ENCODE measurements at regions not wholly inside any gene's neighbourhood (a gene's known extent, or its start where the extent isn't known, plus 50 kb on each side); places are given as distances from the start of the nearest gene placed in this dataset.
"Not testable (repeated sequence)": the region's sequence is repeated elsewhere in the genome, so short reads cannot be mapped to it uniquely, and the experiment has no call there.

GRCh38 chr1:112855152-112855828, 100.7 kb downstream of the SLC16A1 start:
- no peak for DNase-seq (ENCODE audit: extremely low spot score in 2 of 2)
- Histone ChIP-seq H3K27me3 (peaks cover under 1% of the 10 kb centered on the region), H3K9me3 (no peaks in the 10 kb centered on the region), H3K4me3 (no peak overlapping the region), H3K36me3 (no peaks in the 10 kb centered on the region), H3K27ac (no peak overlapping the region), H3K4me1 (no peaks in the 10 kb centered on the region)
- no peak for TF ChIP-seq POLR2A (IDR thresholded peaks at IDR 0.05)
- intact Hi-C loops (cut with DNase I), result no loop called here

- intact Hi-C loops (cut with DNase I); H3K27ac ChIP-seq; H3K4me3 ChIP-seq; DNase-seq (ENCODE audit: extremely low spot score in 2 of 2); H3K4me1 ChIP-seq; H3K36me3 ChIP-seq; H3K27me3 ChIP-seq; H3K9me3 ChIP-seq: not testable (repeated sequence)
These were observed 101.5 kb downstream of the SLC16A1 start for GRCh38 chr1:112854368-112854984.

GRCh38 chr1:112853915-112854314, 102.1 kb downstream of the SLC16A1 start:
- DNase-seq (ENCODE audit: extremely low spot score in 2 of 2); intact Hi-C loops (cut with DNase I): not testable (repeated sequence)

GRCh38 chr1:112852934-112853333, 103.1 kb downstream of the SLC16A1 start:
- Histone ChIP-seq H3K4me1 (peaks cover 9% of the 10 kb centered on the region), H3K36me3 (no peaks in the 10 kb centered on the region), H3K27ac (no peak overlapping the region), H3K4me3 (no peak overlapping the region), H3K9me3 (no peaks in the 10 kb centered on the region), H3K27me3 (peaks cover 5% of the 10 kb centered on the region)
- TF ChIP-seq POLR2A (IDR thresholded peaks at IDR 0.05) (no peak), CTCF (IDR thresholded peaks at IDR 0.05) (no peak), POLR2AphosphoS5 (IDR thresholded peaks at IDR 0.05; ENCODE audit: insufficient read depth in 1 of 2, low read depth in 1 of 2) (no peak)
- DNase-seq (ENCODE audit: extremely low spot score in 2 of 2), result no peak
- intact Hi-C loops (cut with DNase I), result no loop called here

More at GRCh38 chr1:112853915-112854314, 102.1 kb downstream of the SLC16A1 start:
- H3K9me3 ChIP-seq, H3K4me1 ChIP-seq, H3K27ac ChIP-seq, H3K27me3 ChIP-seq, H3K4me3 ChIP-seq, H3K36me3 ChIP-seq: not testable (repeated sequence)

GRCh38 chr1:112852276-112852675, 103.7 kb downstream of the SLC16A1 start:
- no peak overlapping the region for H3K4me3 ChIP-seq
- no peaks in the 10 kb centered on the region for H3K36me3 ChIP-seq
- intact Hi-C loops (cut with DNase I), result no loop called here
- H3K9me3 ChIP-seq, result no peaks in the 10 kb centered on the region
- DNase-seq (ENCODE audit: extremely low spot score in 2 of 2), result no peak
- peaks cover 5% of the 10 kb centered on the region for H3K27me3 ChIP-seq
- no peak overlapping the region for H3K27ac ChIP-seq
- TF ChIP-seq POLR2AphosphoS5 (IDR thresholded peaks at IDR 0.05; ENCODE audit: insufficient read depth in 1 of 2, low read depth in 1 of 2), result no peak
- no peak for TF ChIP-seq CTCF (IDR thresholded peaks at IDR 0.05)
- no peak for TF ChIP-seq POLR2A (IDR thresholded peaks at IDR 0.05)
- H3K4me1 ChIP-seq, result peaks cover 9% of the 10 kb centered on the region

- intact Hi-C loops (cut with DNase I), result no loop called here
- no peak for DNase-seq (ENCODE audit: extremely low spot score in 2 of 2)
- TF ChIP-seq POLR2AphosphoS5 (IDR thresholded peaks at IDR 0.05; ENCODE audit: insufficient read depth in 1 of 2, low read depth in 1 of 2) (no peak), POLR2A (IDR thresholded peaks at IDR 0.05) (no peak), CTCF (IDR thresholded peaks at IDR 0.05) (no peak)
- no peak overlapping the region for H3K27ac ChIP-seq
- H3K4me1 ChIP-seq, result peaks cover 9% of the 10 kb centered on the region
- peaks cover 5% of the 10 kb centered on the region for H3K27me3 ChIP-seq
- peak overlapping the region; percentile 26 to 32 for H3K4me3 ChIP-seq
- H3K9me3 ChIP-seq, result no peaks in the 10 kb centered on the region
- no peaks in the 10 kb centered on the region for H3K36me3 ChIP-seq
These were observed 105.8 kb downstream of the SLC16A1 start for GRCh38 chr1:112850034-112850757.

Data from vagina (tissue), 2 donors.